Lower leg skin (tissue), 4 donors: ENCODE measurements at regions not wholly inside any gene's neighbourhood (a gene's known extent, or its start where the extent isn't known, plus 50 kb on each side); places are given as distances from the start of the nearest gene placed in this dataset.

Experiments used
- DNase-seq, 2 donors: peaks; one replicate each; pipeline ENCODE4 v3.0.0-alpha.2; 2019; ENCODE audit warnings: low spot score in 2 of 2
- H3K4me3 ChIP-seq: fragments of 200-600 bp; sonication (generic); 2 replicates; pipeline ENCODE4 v1.5.1; 2017; ENCODE audit warnings: mild to moderate bottlenecking, low read depth; ENCODE audit not compliant: poor library complexity, severe bottlenecking
- CTCF ChIP-seq, 3 donors: fragments of 450-650 bp; IDR thresholded peaks; one replicate each; pipeline ENCODE4 v1.5.1; 2016; ENCODE audit warnings: antibody characterized with exemption in 3 of 3, mild to moderate bottlenecking in 3 of 3, moderate library complexity in 2 of 3
- POLR2A ChIP-seq, 2 donors: fragments of 450-650 bp; IDR thresholded peaks; one replicate each; pipeline ENCODE4 v1.6.1; 2016 to 2017; ENCODE audit warnings: antibody characterized with exemption in 2 of 2, mild to moderate bottlenecking in 1 of 2, moderate library complexity in 1 of 2
- WGBS, 2 donors: methylation state at CpG; one replicate each; pipeline ENCODE4 v1.1.5; 2018; 5-methylcytosine and 5-hydroxymethylcytosine counted together
- intact Hi-C: fragments of 100-400 bp; cut with DNase I; formaldehyde crosslinking; loops from one replicate; pipeline ENCODE4 v1.15.0; 2023; ENCODE audit warnings: low total_unique reads

- intact Hi-C loops, result no loop called here
- no peak for DNase-seq
- H3K4me3 ChIP-seq, result no peak overlapping the region
- no peak for TF ChIP-seq POLR2A (IDR thresholded peaks at IDR 0.05)
- no peak for TF ChIP-seq CTCF (IDR thresholded peaks at IDR 0.05)
Measured at GRCh38 chr9:2486988-2487387, 134.6 kb upstream of the VLDLR start.

- intact Hi-C loops, result no loop called here
- no peak for DNase-seq
- 25 to 49% methylated on average over 2 of the region's 2 CpGs for WGBS, 2 donors
- no peak overlapping the region for H3K4me3 ChIP-seq
- TF ChIP-seq CTCF (IDR thresholded peaks at IDR 0.05) (no peak), POLR2A (IDR thresholded peaks at IDR 0.05) (no peak)
Measured at GRCh38 chr9:2489838-2490314, 131.7 kb upstream of the VLDLR start.

- WGBS, 2 donors, result 97 to 100% methylated on average over 3 of the region's 3 CpGs
- TF ChIP-seq POLR2A (IDR thresholded peaks at IDR 0.05) (no peak), CTCF (IDR thresholded peaks at IDR 0.05) (no peak)
- no peak for DNase-seq
- no peak overlapping the region for H3K4me3 ChIP-seq
- intact Hi-C loops, result no loop called here
Measured at GRCh38 chr9:2492161-2492560, 129.4 kb upstream of the VLDLR start.

- DNase-seq, result no peak
- intact Hi-C loops, result no loop called here
- H3K4me3 ChIP-seq, result no peak overlapping the region
- TF ChIP-seq CTCF (IDR thresholded peaks at IDR 0.05) (no peak), POLR2A (IDR thresholded peaks at IDR 0.05) (no peak)
- 78 to 81% methylated on average over 2 of the region's 2 CpGs for WGBS, 2 donors
Measured at GRCh38 chr9:2493109-2493508, 128.5 kb upstream of the VLDLR start.

- no peak overlapping the region for H3K4me3 ChIP-seq
- intact Hi-C loops, result no loop called here
- 35 to 39% methylated on average over 3 of the region's 3 CpGs for WGBS, 2 donors
- DNase-seq, result no peak
- no peak for TF ChIP-seq CTCF (IDR thresholded peaks at IDR 0.05)
- no peak for TF ChIP-seq POLR2A (IDR thresholded peaks at IDR 0.05)
Measured at GRCh38 chr9:2493529-2493928, 128.1 kb upstream of the VLDLR start.

- intact Hi-C loops, result no loop called here
- TF ChIP-seq CTCF (IDR thresholded peaks at IDR 0.05) (no peak), POLR2A (IDR thresholded peaks at IDR 0.05) (no peak)
- WGBS, 2 donors, result 97 to 100% methylated on average over 2 of the region's 2 CpGs
- H3K4me3 ChIP-seq, result no peak overlapping the region
- no peak for DNase-seq
Measured at GRCh38 chr9:2494562-2494961, 127.0 kb upstream of the VLDLR start.
